Esophagus squamous epithelium (tissue), 4 donors: ENCODE measurements at regions not wholly inside any gene's neighbourhood (a gene's known extent, or its start where the extent isn't known, plus 50 kb on each side); places are given as distances from the start of the nearest gene placed in this dataset.

Experiments
- CTCF ChIP-seq, 6 experiments: fragments of 450-650 bp in 4 of 6; fragments of 200-600 bp in 2 of 6; sonication (generic) in 2 of 6; IDR thresholded peaks; one replicate each; pipeline ENCODE4 v1.5.1; 2016 to 2019; ENCODE audit warnings: antibody characterized with exemption in 6 of 6, mild to moderate bottlenecking in 4 of 6, moderate library complexity in 4 of 6
- POLR2A ChIP-seq, 4 donors: fragments of 450-650 bp; IDR thresholded peaks; one replicate each; pipeline ENCODE4 v1.6.1; 2017; ENCODE audit warnings: antibody characterized with exemption in 4 of 4, mild to moderate bottlenecking in 4 of 4, moderate library complexity in 3 of 4

DNA sequence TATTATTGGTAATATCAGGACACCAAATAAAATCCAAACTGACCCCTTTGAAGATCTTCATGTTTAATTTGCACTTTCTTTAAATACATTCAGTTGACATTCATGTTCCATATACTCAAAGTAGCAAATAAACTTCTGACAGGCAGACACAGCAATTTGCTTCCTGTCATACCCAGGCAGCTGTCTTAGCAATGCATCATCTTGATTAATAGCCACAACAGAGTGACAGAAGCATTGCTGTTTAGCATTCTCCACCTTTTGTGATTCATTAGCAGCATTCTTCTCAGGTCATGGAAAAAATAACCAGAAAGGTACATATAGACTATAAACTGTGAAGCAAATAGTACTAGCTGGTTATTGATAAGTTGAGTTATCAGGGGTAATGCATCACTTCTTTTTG lies 366.8 kb downstream of the CYLC2 start:
- TF ChIP-seq POLR2A (IDR thresholded peaks at IDR 0.05) (no peak), CTCF (IDR thresholded peaks at IDR 0.05) (no peak)
